DMS153 treated with DMSO at 0.1 percent for 48 hours (cell line): ENCODE measurements at regions not wholly inside any gene's neighbourhood (a gene's known extent, or its start where the extent isn't known, plus 50 kb on each side); places are given as distances from the start of the nearest gene placed in this dataset.
"Not testable (repeated sequence)": the region's sequence is repeated elsewhere in the genome, so short reads cannot be mapped to it uniquely, and the experiment has no call there.

Source experiments
- DNase-seq: peaks from one replicate; lab custom pipeline; 2025; ENCODE audit not compliant: unreplicated experiment; lab: John Stamatoyannopoulos, UW

- DNase-seq: not testable (repeated sequence)
Measured at GRCh38 chr3:177871267-177871666, 665.0 kb upstream of the KCNMB2 start.

- no peak for DNase-seq
Measured at GRCh38 chr3:177878192-177878591, 658.0 kb upstream of the KCNMB2 start.

GRCh38 chr3:177878957-177879356 lies 657.3 kb upstream of the KCNMB2 start:
- DNase-seq: no peak

GRCh38 chr3:177881351-177881750 lies 654.9 kb upstream of the KCNMB2 start:
- no peak for DNase-seq

- DNase-seq: no peak
Measured at GRCh38 chr3:177882124-177882648, 654.0 kb upstream of the KCNMB2 start.

GRCh38 chr3:177883091-177883490 lies 653.1 kb upstream of the KCNMB2 start:
- no peak for DNase-seq

GRCh38 chr3:177883957-177884356 lies 652.3 kb upstream of the KCNMB2 start:
- DNase-seq: no peak

- no peak for DNase-seq
Measured at GRCh38 chr3:177885063-177885462, 651.2 kb upstream of the KCNMB2 start.

GRCh38 chr3:177886501-177886900 lies 649.7 kb upstream of the KCNMB2 start:
- DNase-seq: no peak

GRCh38 chr3:177887475-177887874 lies 648.8 kb upstream of the KCNMB2 start:
- no peak for DNase-seq

GRCh38 chr3:177889161-177889560 lies 647.1 kb upstream of the KCNMB2 start:
- no peak for DNase-seq

- no peak for DNase-seq
Measured at GRCh38 chr3:177889652-177890358, 646.4 kb upstream of the KCNMB2 start.

- DNase-seq: no peak
Measured at GRCh38 chr3:177890359-177890683, 645.9 kb upstream of the KCNMB2 start.

- DNase-seq: not testable (repeated sequence)
Measured at GRCh38 chr3:177891569-177891968, 644.7 kb upstream of the KCNMB2 start.

- DNase-seq: no peak
Measured at GRCh38 chr3:177893331-177893730, 642.9 kb upstream of the KCNMB2 start.

- DNase-seq: no peak
Measured at GRCh38 chr3:177894081-177894728, 642.0 kb upstream of the KCNMB2 start.

- no peak for DNase-seq
Measured at GRCh38 chr3:177898185-177898584, 638.1 kb upstream of the KCNMB2 start.

- DNase-seq: no peak
Measured at GRCh38 chr3:177899275-177900067, 636.8 kb upstream of the KCNMB2 start.

GRCh38 chr3:177902876-177903275 lies 633.4 kb upstream of the KCNMB2 start:
- no peak for DNase-seq

GRCh38 chr3:177904621-177905020 lies 631.6 kb upstream of the KCNMB2 start:
- no peak for DNase-seq

GRCh38 chr3:177905173-177906125 lies 630.8 kb upstream of the KCNMB2 start:
- DNase-seq: no peak
